HUES6 (cell line): ENCODE measurements at regions not wholly inside any gene's neighbourhood (a gene's known extent, or its start where the extent isn't known, plus 50 kb on each side); places are given as distances from the start of the nearest gene placed in this dataset.

Experiments
- H3K27ac ChIP-seq: 2 replicates; pipeline ENCODE4 v1.7.0; 2013; ENCODE audit warnings: low read depth, mild to moderate bottlenecking, low read length, inconsistent platforms
- H3K27me3 ChIP-seq: 2 replicates; pipeline ENCODE4 v1.6.1; 2013; ENCODE audit warnings: low read length; ENCODE audit not compliant: control insufficient read depth, insufficient read depth
- H3K36me3 ChIP-seq: 2 replicates; pipeline ENCODE4 v1.6.1; 2013; ENCODE audit warnings: low read length; ENCODE audit not compliant: control insufficient read depth, insufficient read depth
- H3K4me1 ChIP-seq: 2 replicates; pipeline ENCODE4 v1.6.1; 2013; ENCODE audit warnings: low read length; ENCODE audit not compliant: control insufficient read depth, insufficient read depth
- H3K4me3 ChIP-seq: 2 replicates; pipeline ENCODE4 v1.5.1; 2013; ENCODE audit warnings: low read depth, low read length
- H3K9ac ChIP-seq: one replicate; pipeline ENCODE4 v1.6.1; 2013; ENCODE audit warnings: mild to moderate bottlenecking, low read length
- H3K9me3 ChIP-seq: 2 replicates; pipeline ENCODE4 v1.6.1; 2013; ENCODE audit warnings: low read depth, low read length; ENCODE audit not compliant: control insufficient read depth, insufficient read depth

DNA sequence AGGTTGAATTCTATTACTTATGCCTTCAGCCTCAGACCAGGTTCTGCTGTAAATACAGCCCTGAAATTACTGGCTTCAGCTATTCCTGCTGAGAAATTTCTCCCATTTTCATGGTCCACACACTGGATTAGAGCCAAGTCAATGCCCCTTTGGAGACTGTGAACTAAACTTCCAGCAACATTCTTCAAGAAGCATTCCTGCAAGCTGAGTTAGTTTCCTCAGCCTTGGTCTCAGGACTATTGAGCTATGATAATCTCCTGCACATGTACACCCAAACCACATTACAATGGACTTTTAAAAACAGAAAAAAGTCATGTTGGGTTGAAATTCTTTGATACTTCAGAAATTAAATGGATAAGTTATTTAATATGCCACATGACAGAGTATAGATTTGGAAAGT, 58.0 kb upstream of the AVPR1A start:
- no peaks in the 10 kb centered on the region for H3K36me3 ChIP-seq
- H3K4me3 ChIP-seq: no peak overlapping the region
- H3K9ac ChIP-seq: no peak overlapping the region
- no peaks in the 10 kb centered on the region for H3K9me3 ChIP-seq
- H3K4me1 ChIP-seq: no peaks in the 10 kb centered on the region
- no peak overlapping the region for H3K27ac ChIP-seq
- no peaks in the 10 kb centered on the region for H3K27me3 ChIP-seq

DNA sequence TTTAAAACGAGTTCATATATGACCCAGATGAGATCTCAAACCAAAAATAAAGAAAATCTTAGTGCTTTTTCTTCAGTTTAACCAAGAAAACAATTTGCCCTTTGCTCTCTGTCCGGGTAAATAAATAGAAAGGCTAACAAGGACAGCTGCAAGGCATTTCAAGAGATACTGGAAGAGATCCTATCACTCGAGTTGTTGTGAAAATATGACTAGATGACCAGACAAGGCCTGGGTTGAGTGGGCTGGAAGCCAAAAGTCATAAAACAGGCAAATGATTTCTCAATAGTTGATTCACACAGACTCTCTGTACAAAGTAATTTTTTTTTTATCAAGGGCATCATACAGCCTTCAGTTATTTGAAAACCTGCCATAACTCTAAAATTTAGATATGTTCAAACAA, 55.9 kb upstream of the AVPR1A start:
- Histone ChIP-seq H3K4me1 (no peaks in the 10 kb centered on the region), H3K27me3 (no peaks in the 10 kb centered on the region), H3K9ac (no peak overlapping the region), H3K27ac (no peak overlapping the region), H3K36me3 (no peaks in the 10 kb centered on the region), H3K4me3 (no peak overlapping the region), H3K9me3 (no peaks in the 10 kb centered on the region)

DNA sequence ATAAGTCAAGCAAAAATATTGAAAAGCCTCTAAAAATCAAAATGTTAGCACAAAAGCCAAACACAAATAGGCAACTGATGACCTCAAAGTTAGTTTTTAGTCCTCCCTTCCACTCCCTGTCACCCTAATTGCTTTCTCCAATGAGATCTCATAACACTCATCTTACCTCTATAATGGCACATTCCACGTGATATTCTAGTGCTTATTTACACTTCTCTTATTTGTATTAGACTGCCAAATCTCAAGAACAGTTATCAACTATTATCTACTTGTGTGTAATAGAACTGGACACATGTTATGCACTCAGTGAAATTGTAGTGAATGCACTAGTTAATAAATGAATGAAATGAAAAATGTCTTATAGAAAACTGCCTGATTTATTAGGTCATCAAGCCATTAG, 55.5 kb upstream of the AVPR1A start:
- no peak overlapping the region for H3K4me3 ChIP-seq
- no peak overlapping the region for H3K27ac ChIP-seq
- H3K9me3 ChIP-seq: no peaks in the 10 kb centered on the region
- no peaks in the 10 kb centered on the region for H3K27me3 ChIP-seq
- no peaks in the 10 kb centered on the region for H3K36me3 ChIP-seq
- H3K4me1 ChIP-seq: no peaks in the 10 kb centered on the region
- no peak overlapping the region for H3K9ac ChIP-seq
